ENCODE measurements at regions not wholly inside any gene's neighbourhood (a gene's known extent, or its start where the extent isn't known, plus 50 kb on each side); places are given as distances from the start of the nearest gene placed in this dataset.
"Not testable (repeated sequence)": the region's sequence is repeated elsewhere in the genome, so short reads cannot be mapped to it uniquely, and the experiment has no call there.

- intact Hi-C loops (cut with DNase I) = not testable (repeated sequence)
These were observed 1065.1 kb downstream of the RPIA start for GRCh38 chr2:89756616-89757015.

DNA sequence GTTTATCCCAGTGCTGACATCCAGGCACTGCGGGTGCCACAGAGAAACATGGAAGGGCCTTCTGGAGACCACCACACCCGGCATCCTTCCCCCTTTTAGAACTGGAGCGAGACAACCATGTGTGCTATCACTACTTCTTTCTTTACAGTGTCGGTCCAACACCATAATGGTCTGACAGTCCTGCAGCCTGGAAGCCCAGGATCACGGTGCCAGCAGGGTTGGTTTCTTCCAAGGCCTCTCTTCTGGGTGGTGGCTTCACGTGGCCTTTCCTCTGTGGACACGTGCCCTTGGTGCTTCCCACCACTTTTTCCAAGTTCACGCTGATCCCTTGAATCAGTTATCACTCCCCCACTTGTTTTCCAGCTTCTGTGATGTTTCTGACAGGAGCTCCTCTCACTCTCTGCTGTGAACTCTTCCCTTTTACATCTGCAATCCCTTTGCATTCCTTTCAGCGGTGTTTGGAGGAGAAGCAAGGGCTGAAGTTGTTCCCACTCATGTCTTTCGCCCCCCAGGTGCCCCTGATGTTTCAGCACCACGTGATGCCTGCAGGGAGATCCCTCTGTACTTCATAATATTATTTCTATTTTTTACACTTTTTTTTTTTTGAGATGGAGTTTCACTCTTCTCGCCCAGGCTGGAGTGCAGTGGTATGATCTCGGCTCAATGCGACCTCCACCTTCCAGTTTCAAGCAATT is 1067.0 kb downstream of the RPIA start:
- intact Hi-C loops (cut with DNase I); ATAC-seq; DNase-seq (ENCODE audit: low spot score): not testable (repeated sequence)

More at GRCh38 chr2:89756616-89757015, 1065.1 kb downstream of the RPIA start:
- peak; percentile 59 for DNase-seq (ENCODE audit: low spot score)
- not testable (repeated sequence) for ATAC-seq

- intact Hi-C loops (cut with DNase I); DNase-seq (ENCODE audit: low spot score); ATAC-seq: not testable (repeated sequence)
These were observed 1069.3 kb downstream of the RPIA start for GRCh38 chr2:89760762-89761161.

GRCh38 chr2:89761171-89761570 is 1069.7 kb downstream of the RPIA start:
- ATAC-seq; intact Hi-C loops (cut with DNase I); DNase-seq (ENCODE audit: low spot score): not testable (repeated sequence)

DNA sequence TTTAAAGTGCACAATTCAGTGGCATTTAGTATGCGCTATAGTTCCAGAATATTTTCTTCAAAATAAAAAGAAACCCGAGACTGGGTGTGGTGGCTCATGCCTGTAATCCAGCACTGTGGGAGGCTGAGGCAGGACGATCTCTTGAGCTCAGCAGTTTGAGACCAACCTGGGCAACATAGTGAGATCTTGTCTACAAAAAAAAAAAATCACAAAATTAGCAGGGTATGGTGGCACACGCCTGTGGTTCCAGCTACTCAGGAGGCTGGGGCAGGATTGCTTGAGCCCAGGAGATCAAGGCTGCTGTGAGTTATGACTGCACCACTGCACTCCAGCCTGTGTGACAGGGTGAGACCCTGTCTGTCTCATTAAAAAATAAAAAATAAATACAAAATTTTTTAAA is 1070.4 kb downstream of the RPIA start:
- intact Hi-C loops (cut with DNase I); DNase-seq (ENCODE audit: low spot score); ATAC-seq: not testable (repeated sequence)

DNA sequence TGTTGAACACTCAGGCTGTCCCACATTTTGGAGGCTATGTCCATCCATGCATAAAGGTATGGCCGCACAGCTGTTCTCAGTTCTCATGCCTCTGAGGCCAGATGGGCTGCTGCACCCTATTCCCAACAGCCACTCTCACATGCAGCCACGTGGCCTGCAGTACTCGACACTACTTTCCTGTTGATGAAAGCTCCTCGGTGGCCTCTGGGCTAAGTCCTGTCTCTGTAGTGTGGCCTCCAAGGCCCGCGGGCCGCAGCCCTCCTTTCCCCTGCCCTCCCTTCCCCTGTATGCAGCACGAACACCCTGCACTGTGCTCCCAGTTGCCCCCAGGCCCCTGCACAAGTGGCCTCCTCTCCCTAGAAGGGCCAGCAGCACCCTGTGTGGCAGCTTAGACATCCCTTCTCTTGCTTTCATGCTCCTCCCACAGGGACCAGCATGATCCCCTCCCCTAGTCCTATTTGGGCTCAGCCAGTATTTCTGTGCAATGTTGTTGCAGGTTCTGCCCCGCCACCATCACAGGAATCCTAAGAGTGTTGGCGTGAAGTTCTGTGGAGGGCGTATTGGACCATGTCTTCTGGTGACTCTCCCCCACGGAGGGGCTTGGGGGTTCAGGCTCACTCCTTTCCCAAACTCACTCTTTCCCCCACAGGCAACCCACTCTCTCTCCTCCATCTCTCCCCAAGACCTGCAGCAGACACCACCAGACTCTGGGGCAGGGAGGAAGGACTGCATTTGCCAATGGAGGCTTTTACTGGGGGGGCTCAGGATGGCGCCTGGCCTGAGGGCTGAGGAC is 1071.2 kb downstream of the RPIA start:
- intact Hi-C loops (cut with DNase I); DNase-seq (ENCODE audit: low spot score); ATAC-seq: not testable (repeated sequence)

GRCh38 chr2:89763254-89763580 is 1071.7 kb downstream of the RPIA start:
- intact Hi-C loops (cut with DNase I) = no loop called here
- DNase-seq (ENCODE audit: low spot score) = peak; percentile 57
- no peak for ATAC-seq

GRCh38 chr2:89763581-89764485 is 1072.4 kb downstream of the RPIA start:
- ATAC-seq = no peak
- DNase-seq (ENCODE audit: low spot score) = peak; percentile 56
- intact Hi-C loops (cut with DNase I) = no loop called here

- peak; percentile 51 for DNase-seq (ENCODE audit: low spot score)
- intact Hi-C loops (cut with DNase I); ATAC-seq: not testable (repeated sequence)
These were observed 1073.3 kb downstream of the RPIA start for GRCh38 chr2:89764571-89765360.

GRCh38 chr2:89765361-89765718 is 1073.9 kb downstream of the RPIA start:
- DNase-seq (ENCODE audit: low spot score) = peak; percentile 36
- ATAC-seq; intact Hi-C loops (cut with DNase I): not testable (repeated sequence)

DNA sequence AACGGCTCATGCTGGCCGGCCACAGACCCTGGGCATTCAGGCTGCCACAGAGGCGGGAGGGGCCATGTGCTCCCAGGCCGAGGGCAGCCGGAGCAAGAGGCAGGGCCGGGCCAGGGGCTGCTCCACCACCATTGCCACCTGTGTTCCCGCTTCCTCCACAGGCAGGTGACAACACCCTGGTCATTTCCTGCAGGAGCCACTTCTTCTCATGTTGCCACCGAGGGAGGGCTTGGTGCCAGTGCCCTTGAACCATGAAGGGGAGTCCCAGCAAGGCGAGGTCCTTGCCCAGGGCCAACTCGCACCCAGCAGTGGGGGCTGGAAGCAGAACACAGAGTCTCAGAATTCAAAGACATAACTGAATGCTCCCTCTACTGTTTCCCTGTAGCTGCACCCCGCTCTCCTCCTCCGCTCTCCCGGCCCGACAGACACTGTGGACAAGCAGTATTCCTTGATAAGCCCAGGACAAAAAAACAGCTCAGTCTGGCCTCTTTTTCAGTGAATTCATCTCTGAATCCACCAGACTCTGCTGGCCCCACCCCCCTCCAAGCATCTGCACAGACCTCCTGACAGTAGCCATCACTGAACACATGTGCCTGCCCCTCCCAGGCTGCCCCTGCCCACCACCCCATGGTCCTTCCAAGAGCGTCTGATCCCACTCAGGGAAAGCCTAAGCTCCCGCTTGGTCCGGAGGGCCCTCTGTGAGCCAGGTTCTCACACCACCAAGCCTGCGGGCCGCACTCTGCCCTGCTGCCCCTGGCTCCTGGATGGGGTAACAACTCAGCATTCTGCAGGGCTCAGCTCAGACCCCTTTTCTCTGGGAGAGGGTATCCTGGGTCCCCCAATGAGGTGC is 1074.9 kb downstream of the RPIA start:
- ATAC-seq; intact Hi-C loops (cut with DNase I): not testable (repeated sequence)
- peak; percentile 47 for DNase-seq (ENCODE audit: low spot score)

GRCh38 chr2:89767058-89767457 is 1075.6 kb downstream of the RPIA start:
- ATAC-seq; intact Hi-C loops (cut with DNase I): not testable (repeated sequence)
- peak; percentile 42 for DNase-seq (ENCODE audit: low spot score)

- DNase-seq (ENCODE audit: low spot score) (peak; percentile 59), ATAC-seq (no peak)
- intact Hi-C loops (cut with DNase I) = no loop called here
These were observed 1076.3 kb downstream of the RPIA start for GRCh38 chr2:89767572-89768435.

DNA sequence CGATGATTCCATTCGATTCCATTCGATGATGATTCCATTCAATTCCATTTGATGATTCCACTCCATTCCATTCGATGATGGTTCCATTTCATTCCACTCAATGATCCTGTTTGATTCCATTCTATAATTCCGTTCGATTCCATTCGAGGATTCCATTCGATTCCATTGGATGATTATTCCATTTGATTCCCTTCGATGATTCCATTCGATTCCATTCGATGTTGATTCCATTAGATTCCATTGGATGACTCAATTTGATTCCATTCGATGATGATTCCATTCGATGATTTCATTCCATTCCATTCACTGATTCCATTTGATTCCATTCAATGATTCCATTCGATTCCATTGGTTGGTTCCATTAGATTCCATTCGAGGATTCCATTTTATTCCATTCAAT is 1084.4 kb downstream of the RPIA start:
- ATAC-seq (no peak), DNase-seq (ENCODE audit: low spot score) (no peak)
- intact Hi-C loops (cut with DNase I) = no loop called here

DNA sequence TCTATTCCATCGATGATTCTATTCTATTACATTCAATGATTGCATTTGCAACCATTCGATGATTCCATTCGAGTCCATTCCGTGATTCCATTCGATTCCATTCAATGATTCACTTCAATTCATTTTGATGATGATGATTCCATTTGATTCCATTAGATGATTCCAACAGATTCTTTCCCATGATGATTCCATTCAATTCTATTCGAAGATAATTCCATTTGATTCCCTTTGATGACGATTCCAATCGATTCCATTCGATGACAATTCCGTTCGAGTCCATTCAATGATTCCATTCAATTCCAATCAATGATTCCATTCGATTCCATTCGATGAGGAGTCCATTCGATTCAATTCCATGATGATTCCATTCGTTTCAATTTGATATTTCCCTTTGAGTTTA is 1088.8 kb downstream of the RPIA start:
- intact Hi-C loops (cut with DNase I) = no loop called here
- DNase-seq (ENCODE audit: low spot score) = no peak
- ATAC-seq = no peak

- DNase-seq (ENCODE audit: low spot score) (no peak), ATAC-seq (no peak)
- intact Hi-C loops (cut with DNase I) = no loop called here
These were observed 1090.5 kb downstream of the RPIA start for GRCh38 chr2:89781962-89782361.

- ATAC-seq = no peak
- no peak for DNase-seq (ENCODE audit: low spot score)
- intact Hi-C loops (cut with DNase I) = no loop called here
These were observed 1093.5 kb downstream of the RPIA start for GRCh38 chr2:89784960-89785359.

Data from sciatic nerve (tissue), 2 donors.